ENCODE measurements at regions not wholly inside any gene's neighbourhood (a gene's known extent, or its start where the extent isn't known, plus 50 kb on each side); places are given as distances from the start of the nearest gene placed in this dataset.

DNA sequence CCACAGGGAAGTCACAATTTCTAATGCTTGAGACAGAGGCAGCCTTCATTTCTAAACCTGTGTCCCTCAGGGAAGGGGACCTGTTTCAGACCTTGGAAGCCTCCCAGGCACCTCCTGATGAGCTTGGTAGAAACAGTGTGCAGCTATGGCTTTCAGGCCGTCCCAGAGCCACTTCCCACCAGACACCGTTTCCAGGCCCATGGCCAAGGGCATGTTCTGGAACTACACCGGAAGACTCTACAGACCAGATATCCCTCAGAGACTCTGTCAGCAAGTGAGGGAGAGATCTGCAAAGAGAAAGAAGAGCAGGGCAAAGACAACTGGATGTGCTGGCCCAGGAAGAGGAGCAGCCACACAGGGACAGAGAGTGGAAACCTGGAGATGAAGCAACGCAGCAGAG, 82.2 kb upstream of the HSPA9 start:
- TF ChIP-seq SMC3 (conservative IDR thresholded peaks at IDR 0.05; ENCODE audit: poor library complexity) (no peak), MXI1 (conservative IDR thresholded peaks at IDR 0.05; ENCODE audit: poor library complexity, severe bottlenecking) (no peak), POLR2AphosphoS5 (IDR thresholded peaks at IDR 0.05) (no peak), EP300 (conservative IDR thresholded peaks at IDR 0.05; ENCODE audit: poor library complexity, severe bottlenecking) (no peak), RAD21 (conservative IDR thresholded peaks at IDR 0.05) (no peak), TAF1 (IDR thresholded peaks at IDR 0.05; ENCODE audit: low read depth) (no peak), EZH2 (IDR thresholded peaks at IDR 0.05; ENCODE audit: borderline replicate concordance, insufficient read depth, low read length, poor library complexity, severe bottlenecking) (no peak)
- TF ChIP-seq, protein P1, sequence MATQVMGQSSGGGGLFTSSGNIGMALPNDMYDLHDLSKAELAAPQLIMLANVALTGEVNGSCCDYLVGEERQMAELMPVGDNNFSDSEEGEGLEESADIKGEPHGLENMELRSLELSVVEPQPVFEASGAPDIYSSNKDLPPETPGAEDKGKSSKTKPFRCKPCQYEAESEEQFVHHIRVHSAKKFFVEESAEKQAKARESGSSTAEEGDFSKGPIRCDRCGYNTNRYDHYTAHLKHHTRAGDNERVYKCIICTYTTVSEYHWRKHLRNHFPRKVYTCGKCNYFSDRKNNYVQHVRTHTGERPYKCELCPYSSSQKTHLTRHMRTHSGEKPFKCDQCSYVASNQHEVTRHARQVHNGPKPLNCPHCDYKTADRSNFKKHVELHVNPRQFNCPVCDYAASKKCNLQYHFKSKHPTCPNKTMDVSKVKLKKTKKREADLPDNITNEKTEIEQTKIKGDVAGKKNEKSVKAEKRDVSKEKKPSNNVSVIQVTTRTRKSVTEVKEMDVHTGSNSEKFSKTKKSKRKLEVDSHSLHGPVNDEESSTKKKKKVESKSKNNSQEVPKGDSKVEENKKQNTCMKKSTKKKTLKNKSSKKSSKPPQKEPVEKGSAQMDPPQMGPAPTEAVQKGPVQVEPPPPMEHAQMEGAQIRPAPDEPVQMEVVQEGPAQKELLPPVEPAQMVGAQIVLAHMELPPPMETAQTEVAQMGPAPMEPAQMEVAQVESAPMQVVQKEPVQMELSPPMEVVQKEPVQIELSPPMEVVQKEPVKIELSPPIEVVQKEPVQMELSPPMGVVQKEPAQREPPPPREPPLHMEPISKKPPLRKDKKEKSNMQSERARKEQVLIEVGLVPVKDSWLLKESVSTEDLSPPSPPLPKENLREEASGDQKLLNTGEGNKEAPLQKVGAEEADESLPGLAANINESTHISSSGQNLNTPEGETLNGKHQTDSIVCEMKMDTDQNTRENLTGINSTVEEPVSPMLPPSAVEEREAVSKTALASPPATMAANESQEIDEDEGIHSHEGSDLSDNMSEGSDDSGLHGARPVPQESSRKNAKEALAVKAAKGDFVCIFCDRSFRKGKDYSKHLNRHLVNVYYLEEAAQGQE (IDR thresholded peaks at IDR 0.05; ENCODE audit: borderline replicate concordance) = no peak
- TF ChIP-seq, protein P2, sequence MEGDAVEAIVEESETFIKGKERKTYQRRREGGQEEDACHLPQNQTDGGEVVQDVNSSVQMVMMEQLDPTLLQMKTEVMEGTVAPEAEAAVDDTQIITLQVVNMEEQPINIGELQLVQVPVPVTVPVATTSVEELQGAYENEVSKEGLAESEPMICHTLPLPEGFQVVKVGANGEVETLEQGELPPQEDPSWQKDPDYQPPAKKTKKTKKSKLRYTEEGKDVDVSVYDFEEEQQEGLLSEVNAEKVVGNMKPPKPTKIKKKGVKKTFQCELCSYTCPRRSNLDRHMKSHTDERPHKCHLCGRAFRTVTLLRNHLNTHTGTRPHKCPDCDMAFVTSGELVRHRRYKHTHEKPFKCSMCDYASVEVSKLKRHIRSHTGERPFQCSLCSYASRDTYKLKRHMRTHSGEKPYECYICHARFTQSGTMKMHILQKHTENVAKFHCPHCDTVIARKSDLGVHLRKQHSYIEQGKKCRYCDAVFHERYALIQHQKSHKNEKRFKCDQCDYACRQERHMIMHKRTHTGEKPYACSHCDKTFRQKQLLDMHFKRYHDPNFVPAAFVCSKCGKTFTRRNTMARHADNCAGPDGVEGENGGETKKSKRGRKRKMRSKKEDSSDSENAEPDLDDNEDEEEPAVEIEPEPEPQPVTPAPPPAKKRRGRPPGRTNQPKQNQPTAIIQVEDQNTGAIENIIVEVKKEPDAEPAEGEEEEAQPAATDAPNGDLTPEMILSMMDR (IDR thresholded peaks at IDR 0.05; ENCODE audit: poor library complexity, severe bottlenecking) = no peak
- Histone ChIP-seq H2AFZ (ENCODE audit: low read depth, low read length) (no peak overlapping the region), H3K27me3 (ENCODE audit: insufficient read depth, low read depth, low read length) (no peaks in the 10 kb centered on the region), H3K27ac (ENCODE audit: low read length) (no peak overlapping the region), H3K36me3 (ENCODE audit: insufficient read depth, low read length) (no peaks in the 10 kb centered on the region), H3K4me2 (ENCODE audit: low read length) (no peak overlapping the region), H3K9me3 (ENCODE audit: low read length) (no peaks in the 10 kb centered on the region), H3K9ac (ENCODE audit: low read length) (no peak overlapping the region), H4K20me1 (ENCODE audit: insufficient read depth) (no peaks in the 10 kb centered on the region), H3K4me3 (ENCODE audit: low read length) (no peak overlapping the region), H3K9me2 (ENCODE audit: insufficient read depth, low read length) (no peaks in the 10 kb centered on the region), H3F3A (ENCODE audit: insufficient read depth, low read length, poor library complexity, severe bottlenecking) (no peaks in the 10 kb centered on the region), H3K79me2 (replicated peaks; ENCODE audit: insufficient read depth, low read length) (no peaks in the 10 kb centered on the region)

DNA sequence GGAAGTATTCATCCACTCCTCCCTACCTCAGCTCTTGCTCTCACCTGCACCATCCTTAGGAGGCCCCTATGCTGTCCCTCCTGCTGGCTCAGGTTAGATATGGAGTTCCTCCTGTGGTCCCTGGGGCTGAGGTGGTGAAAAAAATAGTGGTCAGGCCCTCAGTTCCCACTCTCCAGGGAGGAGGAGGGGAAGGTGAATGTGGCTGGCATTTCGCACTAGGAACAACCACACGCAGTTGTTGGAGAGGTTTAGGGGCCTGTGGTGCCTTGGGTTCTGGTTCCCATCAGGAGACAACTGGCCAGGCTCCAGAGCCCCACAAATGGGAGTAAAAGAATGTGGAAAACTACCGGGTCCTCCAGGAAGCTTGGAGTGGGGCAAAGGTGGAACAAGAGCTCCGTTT, 81.7 kb upstream of the HSPA9 start:
- Histone ChIP-seq H3K27ac (ENCODE audit: low read length) (no peak overlapping the region), H3K9me2 (ENCODE audit: insufficient read depth, low read length) (no peaks in the 10 kb centered on the region), H3K9me3 (ENCODE audit: low read length) (no peaks in the 10 kb centered on the region), H3K79me2 (replicated peaks; ENCODE audit: insufficient read depth, low read length) (no peaks in the 10 kb centered on the region), H2AFZ (ENCODE audit: low read depth, low read length) (no peak overlapping the region), H3F3A (ENCODE audit: insufficient read depth, low read length, poor library complexity, severe bottlenecking) (no peaks in the 10 kb centered on the region), H4K20me1 (ENCODE audit: insufficient read depth) (no peaks in the 10 kb centered on the region), H3K9ac (ENCODE audit: low read length) (no peak overlapping the region), H3K27me3 (ENCODE audit: insufficient read depth, low read depth, low read length) (no peaks in the 10 kb centered on the region), H3K36me3 (ENCODE audit: insufficient read depth, low read length) (no peaks in the 10 kb centered on the region), H3K4me2 (ENCODE audit: low read length) (no peak overlapping the region), H3K4me3 (ENCODE audit: low read length) (no peak overlapping the region)
- TF ChIP-seq EP300 (conservative IDR thresholded peaks at IDR 0.05; ENCODE audit: poor library complexity, severe bottlenecking) (no peak), RAD21 (conservative IDR thresholded peaks at IDR 0.05) (no peak), POLR2AphosphoS5 (IDR thresholded peaks at IDR 0.05) (no peak), TAF1 (IDR thresholded peaks at IDR 0.05; ENCODE audit: low read depth) (no peak), EZH2 (IDR thresholded peaks at IDR 0.05; ENCODE audit: borderline replicate concordance, insufficient read depth, low read length, poor library complexity, severe bottlenecking) (no peak), SMC3 (conservative IDR thresholded peaks at IDR 0.05; ENCODE audit: poor library complexity) (no peak), MXI1 (conservative IDR thresholded peaks at IDR 0.05; ENCODE audit: poor library complexity, severe bottlenecking) (no peak)
- TF ChIP-seq, protein P2 (IDR thresholded peaks at IDR 0.05; ENCODE audit: poor library complexity, severe bottlenecking) = no peak
- TF ChIP-seq, protein P1 (IDR thresholded peaks at IDR 0.05; ENCODE audit: borderline replicate concordance) = no peak

All from neural cell (in vitro differentiated cells).